ENCODE measurements at regions not wholly inside any gene's neighbourhood (a gene's known extent, or its start where the extent isn't known, plus 50 kb on each side); places are given as distances from the start of the nearest gene placed in this dataset.
"Not testable (repeated sequence)": the region's sequence is repeated elsewhere in the genome, so short reads cannot be mapped to it uniquely, and the experiment has no call there.

DNA sequence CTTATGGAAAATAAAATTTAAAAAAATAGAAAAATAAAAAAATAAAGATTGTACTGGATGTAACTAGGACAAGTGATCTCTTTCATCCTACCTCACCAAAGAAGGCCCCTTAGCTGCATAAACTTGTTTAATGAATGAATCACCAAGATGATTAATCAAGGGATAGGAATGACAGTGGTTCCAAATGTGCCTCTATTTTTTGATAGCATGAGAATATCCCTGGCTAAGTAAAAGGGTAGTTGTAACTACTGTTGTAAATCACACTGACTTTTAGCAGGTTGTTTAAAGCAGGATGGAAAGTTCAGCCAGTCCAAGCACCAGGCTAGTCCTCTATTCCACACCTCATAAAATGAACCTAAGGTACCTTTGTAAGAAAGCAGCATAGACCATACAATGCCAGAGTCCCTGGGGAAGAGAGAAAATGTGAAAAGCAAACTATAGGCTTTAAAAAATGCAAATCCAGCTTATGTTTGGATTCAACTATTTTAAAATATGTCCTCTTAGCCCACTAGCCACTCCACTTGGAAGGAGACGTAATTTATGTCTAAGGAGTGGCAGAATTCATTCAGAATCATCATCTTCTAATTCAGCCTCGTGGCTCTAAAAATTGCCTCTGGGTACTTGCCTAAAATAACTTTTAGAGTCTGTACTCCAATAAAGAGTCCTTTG is 126.8 kb downstream of the SKIDA1 start:
- no peak overlapping the region for H3K9ac ChIP-seq (ENCODE audit: low read depth, low read length)
- no peaks in the 10 kb centered on the region for H3K36me3 ChIP-seq (ENCODE audit: insufficient read depth, low read length)
- no peaks in the 10 kb centered on the region for H3K9me3 ChIP-seq (ENCODE audit: control insufficient read depth, insufficient read depth, low read length)
- peaks cover 12% of the 10 kb centered on the region for H3K4me1 ChIP-seq (ENCODE audit: insufficient read depth, low read length)

DNA sequence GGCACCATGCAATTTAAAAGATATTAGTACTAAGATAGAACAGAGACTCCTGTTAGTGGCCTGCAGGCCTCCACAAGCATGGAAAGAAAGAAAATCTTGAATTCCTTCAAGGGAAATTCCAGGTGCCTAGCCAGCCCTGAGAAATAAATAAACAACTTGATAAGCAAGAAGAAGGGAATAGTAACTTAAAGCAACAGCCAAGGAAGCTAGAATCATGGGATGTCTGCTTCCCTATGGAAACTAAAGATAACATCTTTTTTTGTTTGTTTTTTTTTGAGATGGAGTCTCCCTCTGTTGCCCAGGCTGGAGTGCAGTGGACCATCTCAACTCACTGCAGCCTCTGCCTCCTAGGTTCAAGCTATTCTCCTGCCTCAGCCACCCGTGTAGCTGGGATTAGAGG is 128.6 kb downstream of the SKIDA1 start:
- peaks cover 12% of the 10 kb centered on the region for H3K4me1 ChIP-seq (ENCODE audit: insufficient read depth, low read length)
- no peak overlapping the region for H3K9ac ChIP-seq (ENCODE audit: low read depth, low read length)
- no peaks in the 10 kb centered on the region for H3K36me3 ChIP-seq (ENCODE audit: insufficient read depth, low read length)
- no peaks in the 10 kb centered on the region for H3K9me3 ChIP-seq (ENCODE audit: control insufficient read depth, insufficient read depth, low read length)

DNA sequence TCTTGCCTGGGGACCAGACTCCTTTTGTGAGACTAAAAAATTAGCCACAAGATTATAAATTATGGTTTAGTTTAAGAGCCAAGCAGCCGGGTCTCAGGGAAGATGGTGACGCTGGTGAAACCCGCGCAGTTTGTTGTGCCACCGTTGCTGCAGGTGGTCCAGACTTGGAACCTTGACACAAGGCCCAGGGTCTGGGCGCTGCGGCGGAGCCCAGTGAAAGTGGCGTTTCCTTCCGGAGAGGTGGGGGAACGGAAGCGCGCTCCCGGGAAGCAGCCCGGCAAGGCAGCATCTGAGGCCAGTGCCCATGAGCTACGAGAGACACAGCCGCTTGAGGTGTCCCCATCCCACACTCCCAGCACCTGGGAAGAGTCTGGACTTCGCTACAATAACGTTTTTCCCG is 131.6 kb downstream of the SKIDA1 start:
- H3K9me3 ChIP-seq (ENCODE audit: control insufficient read depth, insufficient read depth, low read length), result no peaks in the 10 kb centered on the region
- peaks cover 17% of the 10 kb centered on the region for H3K4me1 ChIP-seq (ENCODE audit: insufficient read depth, low read length)
- H3K36me3 ChIP-seq (ENCODE audit: insufficient read depth, low read length), result no peaks in the 10 kb centered on the region
- no peak overlapping the region for H3K9ac ChIP-seq (ENCODE audit: low read depth, low read length)

DNA sequence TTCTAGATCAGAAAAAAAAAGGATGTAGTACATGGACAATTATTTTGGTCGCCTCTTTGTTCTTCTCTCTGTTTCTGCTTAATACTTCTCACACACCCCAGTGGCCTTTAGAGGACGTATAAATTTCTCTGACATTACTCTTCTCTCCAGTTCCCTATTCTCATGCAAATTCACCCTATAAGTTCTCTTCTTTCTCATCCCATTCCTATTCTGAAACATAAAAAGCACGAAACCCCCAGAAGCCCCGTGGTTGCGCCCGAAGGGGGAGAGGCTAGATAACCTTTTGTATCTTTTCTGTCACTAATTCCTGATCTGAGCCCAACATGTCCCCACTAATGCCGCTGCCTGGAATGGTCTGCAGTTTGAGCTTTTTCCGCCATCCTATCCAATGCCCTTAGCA is 136.9 kb downstream of the SKIDA1 start:
- Histone ChIP-seq H3K36me3 (ENCODE audit: insufficient read depth, low read length) (no peaks in the 10 kb centered on the region), H3K9me3 (ENCODE audit: control insufficient read depth, insufficient read depth, low read length) (no peaks in the 10 kb centered on the region; the same call in 1 of the 2 replicates), H3K4me1 (ENCODE audit: insufficient read depth, low read length) (peaks cover 39% of the 10 kb centered on the region), H3K9ac (ENCODE audit: low read depth, low read length) (peak overlapping the region; percentile 4)

DNA sequence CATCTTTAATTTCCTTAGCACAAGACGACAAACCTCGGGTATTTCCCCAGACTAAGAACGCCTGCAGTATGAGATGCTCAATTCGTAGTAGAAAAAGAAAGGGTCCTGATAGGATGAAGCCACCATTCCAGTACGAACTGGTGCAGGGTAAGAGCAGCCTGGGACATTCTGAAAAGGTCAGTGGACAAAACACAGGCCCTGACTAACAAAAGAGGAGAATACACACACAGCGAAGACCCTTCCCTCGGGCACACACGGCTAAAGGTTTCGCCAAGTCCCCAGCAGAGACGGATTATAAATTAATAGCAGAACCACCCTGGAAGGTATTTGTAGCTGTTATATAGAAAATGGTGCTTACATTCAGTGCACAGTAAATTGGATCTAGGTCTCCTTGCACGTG is 137.6 kb downstream of the SKIDA1 start:
- Histone ChIP-seq H3K4me1 (ENCODE audit: insufficient read depth, low read length) (peaks cover 39% of the 10 kb centered on the region), H3K9me3 (ENCODE audit: control insufficient read depth, insufficient read depth, low read length) (no peaks in the 10 kb centered on the region; the same call in 1 of the 2 replicates), H3K9ac (ENCODE audit: low read depth, low read length) (peak overlapping the region; percentile 4), H3K36me3 (ENCODE audit: insufficient read depth, low read length) (no peaks in the 10 kb centered on the region)

DNA sequence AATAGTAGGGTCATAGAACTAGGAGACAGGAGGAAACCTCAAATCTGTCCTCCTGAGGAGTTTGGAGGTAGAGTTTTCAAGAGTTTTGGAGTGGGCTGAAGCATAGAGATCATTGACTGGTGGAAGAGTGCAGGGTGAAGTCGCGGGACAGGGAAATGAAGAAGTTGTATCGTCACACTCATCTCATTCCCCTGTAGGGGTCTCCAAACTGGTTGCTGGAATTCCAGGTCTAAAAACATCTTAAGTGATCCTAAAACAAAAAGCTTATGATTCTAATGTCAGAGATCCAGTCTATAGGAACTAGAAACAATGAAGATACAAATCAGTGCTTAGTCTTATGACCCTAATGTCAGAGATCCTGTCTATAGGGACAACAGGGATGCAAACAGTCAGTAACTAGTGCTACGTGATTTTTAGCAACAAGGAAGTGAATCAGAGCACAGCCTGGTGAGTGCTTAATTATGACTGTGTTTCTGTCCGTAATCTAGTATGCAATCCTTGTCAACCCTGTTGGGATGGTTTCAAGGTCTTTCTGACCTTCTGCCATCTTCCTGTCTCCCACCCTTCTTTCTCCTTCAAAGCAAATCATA is 139.4 kb downstream of the SKIDA1 start:
- no peaks in the 10 kb centered on the region for H3K36me3 ChIP-seq (ENCODE audit: insufficient read depth, low read length)
- H3K9me3 ChIP-seq (ENCODE audit: control insufficient read depth, insufficient read depth, low read length), result no peaks in the 10 kb centered on the region; the same call in 1 of the 2 replicates
- H3K4me1 ChIP-seq (ENCODE audit: insufficient read depth, low read length), result peaks cover 35% of the 10 kb centered on the region
- no peak overlapping the region for H3K9ac ChIP-seq (ENCODE audit: low read depth, low read length)

DNA sequence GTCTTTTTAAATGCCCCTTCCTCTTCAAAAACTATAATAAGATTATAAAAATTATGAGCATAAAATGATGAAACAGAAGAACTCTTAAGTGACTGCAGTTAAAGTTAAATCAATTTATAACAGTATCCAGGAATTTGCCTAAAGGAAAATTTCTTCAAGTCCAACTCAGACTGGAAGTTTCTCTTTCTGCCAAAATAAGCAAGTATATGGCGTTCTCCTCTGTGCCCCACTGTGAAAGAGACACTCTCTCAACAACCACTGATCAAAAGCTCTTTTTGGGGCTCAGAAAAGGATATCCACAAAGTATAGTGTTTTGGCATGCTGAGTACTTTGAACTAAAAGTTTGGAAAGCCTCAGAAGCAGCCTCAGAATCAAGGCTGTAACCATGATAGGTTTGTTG is 139.9 kb downstream of the SKIDA1 start:
- no peaks in the 10 kb centered on the region for H3K36me3 ChIP-seq (ENCODE audit: insufficient read depth, low read length)
- no peak overlapping the region for H3K9ac ChIP-seq (ENCODE audit: low read depth, low read length)
- peaks cover 30% of the 10 kb centered on the region for H3K4me1 ChIP-seq (ENCODE audit: insufficient read depth, low read length)
- H3K9me3 ChIP-seq (ENCODE audit: control insufficient read depth, insufficient read depth, low read length), result no peaks in the 10 kb centered on the region; the same call in 1 of the 2 replicates

DNA sequence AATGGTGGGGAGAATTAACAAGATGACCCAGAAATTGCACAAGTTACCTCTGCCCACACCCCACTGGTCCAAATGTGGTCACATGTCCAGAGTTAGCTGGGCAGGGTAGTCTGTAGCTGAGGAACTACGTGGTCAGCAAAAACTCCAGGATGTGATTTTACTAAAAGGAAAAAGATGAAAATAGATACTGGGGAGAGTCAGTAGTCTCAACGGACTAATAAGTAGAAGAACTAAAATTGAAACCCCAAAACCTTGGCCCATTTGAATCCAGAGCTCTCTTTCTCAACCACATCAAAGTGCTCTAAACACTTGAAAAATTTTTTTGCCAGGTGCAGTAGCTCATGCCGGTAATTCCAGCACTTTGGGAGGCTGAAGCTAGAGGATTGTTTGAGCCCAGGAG is 146.3 kb downstream of the SKIDA1 start:
- no peaks in the 10 kb centered on the region for H3K9me3 ChIP-seq (ENCODE audit: control insufficient read depth, insufficient read depth, low read length)
- H3K36me3 ChIP-seq (ENCODE audit: insufficient read depth, low read length), result no peaks in the 10 kb centered on the region
- no peaks in the 10 kb centered on the region for H3K4me1 ChIP-seq (ENCODE audit: insufficient read depth, low read length)
- no peak overlapping the region for H3K9ac ChIP-seq (ENCODE audit: low read depth, low read length)

DNA sequence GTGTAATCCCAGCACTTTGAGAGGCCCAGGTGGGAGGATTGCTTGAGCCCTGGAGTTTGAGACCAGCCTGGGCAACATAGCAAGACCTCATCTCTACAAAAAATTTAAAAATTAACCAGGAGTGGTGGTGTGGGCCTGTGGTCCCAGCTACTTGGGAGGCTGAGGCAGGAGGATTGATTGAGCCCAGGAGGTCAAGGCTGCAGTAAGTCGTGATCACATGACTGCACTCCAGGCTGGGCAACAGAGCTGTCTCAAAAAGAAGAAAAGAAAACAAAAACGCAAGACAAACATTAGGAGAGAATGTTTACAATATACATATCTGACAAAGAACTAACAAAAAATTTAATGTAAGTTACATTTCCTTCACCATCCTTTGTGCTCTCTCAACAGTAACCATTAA is 150.2 kb downstream of the SKIDA1 start:
- not testable (repeated sequence) for H3K9ac ChIP-seq (ENCODE audit: low read depth, low read length); H3K9me3 ChIP-seq (ENCODE audit: control insufficient read depth, insufficient read depth, low read length); H3K4me1 ChIP-seq (ENCODE audit: insufficient read depth, low read length); H3K36me3 ChIP-seq (ENCODE audit: insufficient read depth, low read length)

DNA sequence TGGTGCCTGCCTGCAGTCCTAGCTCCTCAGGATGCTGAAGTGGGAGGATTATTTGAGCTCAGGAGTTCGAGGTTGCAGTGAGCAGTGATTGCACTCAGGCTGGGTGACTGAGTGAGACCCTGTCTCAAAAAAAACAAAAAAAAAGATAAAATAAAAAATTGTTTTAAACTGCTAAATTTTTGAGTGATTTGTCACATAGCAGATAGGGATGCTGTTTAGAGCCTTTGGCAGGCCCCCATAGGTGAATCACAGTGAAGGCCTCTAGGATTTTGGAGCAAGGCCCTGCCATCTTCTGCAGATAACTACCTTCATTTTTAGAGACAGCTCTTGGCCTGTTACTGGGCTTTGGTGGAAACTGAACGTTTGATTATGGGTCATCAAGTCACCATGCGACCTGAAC is 151.6 kb downstream of the SKIDA1 start:
- not testable (repeated sequence) for H3K36me3 ChIP-seq (ENCODE audit: insufficient read depth, low read length); H3K9ac ChIP-seq (ENCODE audit: low read depth, low read length); H3K4me1 ChIP-seq (ENCODE audit: insufficient read depth, low read length); H3K9me3 ChIP-seq (ENCODE audit: control insufficient read depth, insufficient read depth, low read length)

DNA sequence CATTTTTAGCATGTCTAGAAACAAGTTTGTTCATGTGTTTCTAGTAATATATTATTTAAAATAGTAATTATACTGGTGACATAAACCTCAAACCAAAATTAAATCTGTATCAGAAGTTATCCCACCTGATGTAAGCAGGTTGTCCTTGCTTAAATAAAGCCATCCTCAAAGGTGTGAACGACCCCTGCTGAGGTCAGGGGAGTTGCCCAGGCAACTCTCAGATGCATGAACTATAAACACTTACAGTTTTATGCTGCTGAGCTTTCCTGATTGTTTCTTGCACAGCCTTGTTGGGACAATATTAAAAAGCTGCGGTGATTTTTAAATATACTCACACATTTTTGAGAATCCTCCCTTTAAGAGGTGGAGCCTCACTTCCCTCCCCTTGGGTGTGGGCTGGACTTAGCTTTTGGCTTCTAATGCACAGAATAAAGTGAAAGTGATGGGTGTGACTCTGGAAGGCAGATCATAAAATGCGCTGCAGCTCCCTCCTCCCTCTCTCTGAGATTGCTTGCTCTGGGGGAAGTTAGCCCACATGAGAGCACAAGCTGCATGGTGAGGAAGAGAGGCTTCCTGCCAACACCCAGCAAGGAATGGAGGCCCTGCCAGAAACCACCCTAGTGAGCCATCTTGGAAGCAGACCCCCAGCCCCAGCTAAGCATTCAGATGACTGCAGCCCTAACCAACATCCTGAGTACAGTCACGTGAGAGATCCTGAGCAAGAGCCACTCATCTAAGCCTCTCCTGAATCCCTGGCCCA is 152.7 kb downstream of the SKIDA1 start:
- Histone ChIP-seq H3K9ac (ENCODE audit: low read depth, low read length) (no peak overlapping the region), H3K4me1 (ENCODE audit: insufficient read depth, low read length) (peaks cover 4% of the 10 kb centered on the region; the same call in 1 of the 2 replicates), H3K36me3 (ENCODE audit: insufficient read depth, low read length) (no peaks in the 10 kb centered on the region), H3K9me3 (ENCODE audit: control insufficient read depth, insufficient read depth, low read length) (no peaks in the 10 kb centered on the region)

DNA sequence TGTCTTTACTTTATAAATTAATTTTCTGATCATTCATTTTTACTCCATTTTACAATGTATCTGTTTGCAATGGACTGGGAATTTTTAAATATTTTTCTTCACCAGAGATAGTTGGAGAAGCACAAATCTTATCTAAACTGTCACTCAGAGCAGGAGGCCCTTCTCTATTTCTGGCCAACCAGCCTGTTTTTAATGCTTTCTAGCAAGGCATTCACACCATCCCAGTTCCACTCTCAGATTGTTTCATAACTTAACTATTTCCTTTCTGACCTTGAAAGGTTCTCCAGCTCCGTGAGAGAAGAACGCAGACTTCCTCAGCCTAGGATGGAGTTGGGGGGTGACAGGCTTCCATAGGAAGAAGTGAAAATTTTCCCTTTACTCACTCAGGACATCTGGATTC is 155.8 kb downstream of the SKIDA1 start:
- Histone ChIP-seq H3K36me3 (ENCODE audit: insufficient read depth, low read length) (no peaks in the 10 kb centered on the region), H3K9ac (ENCODE audit: low read depth, low read length) (no peak overlapping the region), H3K4me1 (ENCODE audit: insufficient read depth, low read length) (peaks cover 10% of the 10 kb centered on the region), H3K9me3 (ENCODE audit: control insufficient read depth, insufficient read depth, low read length) (no peaks in the 10 kb centered on the region)

DNA sequence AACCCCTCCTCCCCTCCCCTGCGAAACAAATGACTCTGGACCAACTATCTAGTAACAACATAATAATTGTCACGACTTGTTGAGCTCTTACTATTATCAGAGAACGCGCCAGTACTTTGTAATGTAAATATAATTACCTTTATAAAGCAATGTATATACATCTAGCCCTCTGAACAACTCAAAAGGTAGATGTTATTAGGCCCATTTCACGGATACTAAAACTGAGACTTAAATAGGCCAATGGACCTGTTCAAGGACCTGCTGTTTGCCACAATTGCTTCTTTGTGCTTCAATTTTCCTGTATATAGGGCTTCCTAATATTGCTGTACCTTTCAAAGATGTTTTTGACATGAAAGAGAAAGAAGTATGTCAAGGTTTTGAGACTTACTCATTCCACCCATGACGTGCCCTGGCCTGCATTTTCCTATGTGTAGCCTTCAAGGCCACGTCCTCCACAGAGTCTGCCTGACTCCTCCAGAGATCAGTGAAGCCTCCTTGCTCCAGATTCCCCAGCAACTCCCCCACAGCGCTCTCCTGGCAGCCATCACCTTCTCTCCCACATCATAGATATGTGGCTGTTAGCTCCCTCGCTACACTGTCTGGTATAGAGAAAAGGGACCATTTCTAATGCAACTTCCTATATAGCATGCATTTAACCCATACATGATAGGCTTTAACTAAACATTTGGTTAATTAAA is 156.6 kb downstream of the SKIDA1 start:
- Histone ChIP-seq H3K9ac (ENCODE audit: low read depth, low read length) (no peak overlapping the region), H3K36me3 (ENCODE audit: insufficient read depth, low read length) (no peaks in the 10 kb centered on the region), H3K4me1 (ENCODE audit: insufficient read depth, low read length) (peaks cover 16% of the 10 kb centered on the region), H3K9me3 (ENCODE audit: control insufficient read depth, insufficient read depth, low read length) (no peaks in the 10 kb centered on the region)

DNA sequence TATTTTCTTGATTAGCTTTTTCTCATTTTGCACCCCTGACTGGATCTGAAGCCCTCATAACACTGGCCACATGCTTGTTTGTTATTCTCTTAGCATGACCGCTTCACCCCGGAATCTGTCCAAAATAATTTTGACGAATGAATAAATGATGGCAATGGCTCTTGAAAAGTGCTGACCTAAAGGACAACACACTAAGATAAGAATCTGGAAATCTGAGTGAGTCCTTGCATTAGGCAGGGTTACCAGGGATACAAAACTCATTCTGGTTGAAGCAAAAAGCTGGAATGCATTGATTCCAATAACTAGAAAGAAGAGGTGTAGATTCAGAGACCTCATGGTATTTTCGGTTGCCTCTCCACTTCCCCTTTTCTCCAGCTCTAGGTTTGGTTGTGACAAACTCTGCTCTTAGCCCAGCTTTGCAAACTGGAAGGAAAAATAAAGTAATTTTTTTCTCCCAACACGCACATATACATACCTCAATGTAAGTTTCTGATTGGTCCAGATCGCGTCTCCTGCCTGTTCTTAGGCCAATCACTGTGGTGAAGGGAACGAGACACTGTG is 157.4 kb downstream of the SKIDA1 start:
- no peak overlapping the region for H3K9ac ChIP-seq (ENCODE audit: low read depth, low read length)
- no peaks in the 10 kb centered on the region for H3K9me3 ChIP-seq (ENCODE audit: control insufficient read depth, insufficient read depth, low read length)
- no peaks in the 10 kb centered on the region for H3K36me3 ChIP-seq (ENCODE audit: insufficient read depth, low read length)
- H3K4me1 ChIP-seq (ENCODE audit: insufficient read depth, low read length), result peaks cover 22% of the 10 kb centered on the region
